Bronchial epithelial cell (primary cell): ENCODE measurements at regions not wholly inside any gene's neighbourhood (a gene's known extent, or its start where the extent isn't known, plus 50 kb on each side); places are given as distances from the start of the nearest gene placed in this dataset.

Experiments used
- DNase-seq: peaks from one replicate; pipeline ENCODE4 v3.0.0-alpha.2; 2010; ENCODE audit warnings: low read depth
- FAIRE-seq: peaks from 2 replicates; lab custom pipeline; 2011; peaks lifted over from hg19 to GRCh38; lab: Jason Lieb, UNC
- H3K27me3 ChIP-seq: 2 replicates; pipeline ENCODE4 v1.5.1; 2011; ENCODE audit warnings: low read length; ENCODE audit not compliant: control insufficient read depth, insufficient read depth
- H3K36me3 ChIP-seq: 2 replicates; pipeline ENCODE4 v1.5.1; 2011; ENCODE audit warnings: low read length; ENCODE audit not compliant: control insufficient read depth, insufficient read depth
- H3K4me3 ChIP-seq: 2 replicates; pipeline ENCODE4 v1.5.1; 2011; ENCODE audit warnings: mild to moderate bottlenecking, low read depth, low read length, control low read depth
- TF ChIP-seq, protein P1 (sequence below): IDR thresholded peaks from 2 replicates; pipeline ENCODE4 v1.5.1; 2011; ENCODE audit warnings: mild to moderate bottlenecking, moderate library complexity, low read length, control low read depth, inconsistent platforms; ENCODE audit not compliant: insufficient read depth, severe bottlenecking

DNA sequence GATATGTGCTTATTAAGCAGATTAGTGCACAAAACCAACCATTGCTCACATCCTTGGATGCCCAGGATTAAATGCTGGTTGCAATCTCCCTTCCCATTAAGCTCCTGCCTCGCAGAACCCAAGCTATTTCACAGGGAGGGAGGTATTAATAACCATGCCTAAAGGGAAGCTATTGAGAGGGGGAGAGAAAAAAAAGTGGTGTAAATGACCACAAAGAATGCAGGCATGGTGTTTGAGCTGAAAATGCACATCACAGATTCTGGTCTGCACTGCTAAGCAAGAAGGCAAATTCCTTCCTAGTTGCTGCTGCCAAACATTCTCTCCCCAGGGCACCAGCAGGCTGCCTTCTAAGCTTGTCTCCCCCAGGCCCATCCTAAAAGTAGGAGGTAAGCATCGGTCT lies 92.0 kb upstream of the ISX start:
- DNase-seq: no peak
- TF ChIP-seq, protein P1, sequence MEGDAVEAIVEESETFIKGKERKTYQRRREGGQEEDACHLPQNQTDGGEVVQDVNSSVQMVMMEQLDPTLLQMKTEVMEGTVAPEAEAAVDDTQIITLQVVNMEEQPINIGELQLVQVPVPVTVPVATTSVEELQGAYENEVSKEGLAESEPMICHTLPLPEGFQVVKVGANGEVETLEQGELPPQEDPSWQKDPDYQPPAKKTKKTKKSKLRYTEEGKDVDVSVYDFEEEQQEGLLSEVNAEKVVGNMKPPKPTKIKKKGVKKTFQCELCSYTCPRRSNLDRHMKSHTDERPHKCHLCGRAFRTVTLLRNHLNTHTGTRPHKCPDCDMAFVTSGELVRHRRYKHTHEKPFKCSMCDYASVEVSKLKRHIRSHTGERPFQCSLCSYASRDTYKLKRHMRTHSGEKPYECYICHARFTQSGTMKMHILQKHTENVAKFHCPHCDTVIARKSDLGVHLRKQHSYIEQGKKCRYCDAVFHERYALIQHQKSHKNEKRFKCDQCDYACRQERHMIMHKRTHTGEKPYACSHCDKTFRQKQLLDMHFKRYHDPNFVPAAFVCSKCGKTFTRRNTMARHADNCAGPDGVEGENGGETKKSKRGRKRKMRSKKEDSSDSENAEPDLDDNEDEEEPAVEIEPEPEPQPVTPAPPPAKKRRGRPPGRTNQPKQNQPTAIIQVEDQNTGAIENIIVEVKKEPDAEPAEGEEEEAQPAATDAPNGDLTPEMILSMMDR: no peak
- no peak for FAIRE-seq
- Histone ChIP-seq H3K36me3 (no peaks in the 10 kb centered on the region), H3K4me3 (no peak overlapping the region), H3K27me3 (no peaks in the 10 kb centered on the region)

DNA sequence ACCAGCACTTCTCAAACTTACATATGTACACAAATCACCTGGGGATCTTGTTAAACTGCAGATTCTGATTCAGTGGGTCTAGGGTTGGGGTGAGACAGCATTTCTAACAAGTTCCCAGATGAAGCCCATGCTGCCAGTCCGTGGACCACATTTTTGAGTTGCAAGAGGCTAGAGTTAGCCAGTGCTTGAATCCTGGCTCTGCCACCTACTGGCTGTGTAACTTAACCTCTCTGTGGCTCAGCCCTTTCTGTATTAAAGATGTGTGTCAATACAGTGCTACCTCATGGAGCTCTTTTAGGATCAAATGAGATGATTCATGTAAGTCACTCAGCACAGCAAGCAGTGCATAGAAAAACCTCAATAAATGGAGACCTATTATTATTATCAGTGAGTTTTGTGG lies 90.2 kb upstream of the ISX start:
- no peaks in the 10 kb centered on the region for H3K27me3 ChIP-seq
- DNase-seq (peak; percentile 1), FAIRE-seq (no peak)

DNA sequence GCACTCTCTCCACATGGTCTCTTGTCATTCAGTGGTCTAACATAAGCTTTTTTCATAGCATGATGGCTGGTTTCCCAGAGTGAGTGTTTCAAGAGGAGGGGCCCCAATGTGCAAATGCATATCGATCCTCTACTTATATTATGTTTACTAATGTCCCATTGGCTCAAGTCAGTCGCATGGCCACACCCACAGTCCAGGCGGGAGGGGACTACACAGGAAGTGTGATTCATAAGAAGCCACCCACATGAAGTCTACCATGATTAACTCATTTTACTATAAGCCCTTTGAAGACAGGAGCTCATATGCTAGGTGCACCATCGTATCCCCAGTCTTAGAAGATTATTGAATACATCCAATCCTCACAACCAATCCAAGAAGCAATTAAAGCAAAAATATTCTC lies 89.5 kb upstream of the ISX start:
- DNase-seq: no peak
- Histone ChIP-seq H3K27me3 (no peaks in the 10 kb centered on the region), H3K4me3 (no peak overlapping the region), H3K36me3 (no peaks in the 10 kb centered on the region)
- TF ChIP-seq, protein P1: no peak
- FAIRE-seq: no peak

More for the DNA sequence above, 90.2 kb upstream of the ISX start:
- TF ChIP-seq, protein P1: no peak
- no peak overlapping the region for H3K4me3 ChIP-seq
- H3K36me3 ChIP-seq: no peaks in the 10 kb centered on the region

DNA sequence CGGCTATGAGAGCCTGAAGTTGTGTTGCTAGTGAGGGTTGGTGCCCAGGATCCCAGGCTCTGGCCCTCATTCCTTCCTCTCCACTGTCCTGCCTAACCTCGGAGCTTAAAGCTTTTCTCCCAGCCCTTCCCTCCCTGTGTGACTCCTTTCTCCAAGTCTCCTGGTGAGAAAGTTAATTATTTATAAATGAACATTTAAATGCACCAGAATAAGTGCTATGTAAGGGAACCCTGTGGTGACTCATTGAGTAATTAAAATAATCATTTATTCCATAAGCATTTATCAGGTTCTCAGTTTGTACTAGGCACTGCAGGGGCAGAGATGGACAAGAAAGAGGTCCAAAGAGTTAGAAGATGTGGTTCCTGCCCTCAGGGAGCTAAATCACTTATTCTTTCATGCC lies 89.1 kb upstream of the ISX start:
- Histone ChIP-seq H3K27me3 (no peaks in the 10 kb centered on the region), H3K36me3 (no peaks in the 10 kb centered on the region), H3K4me3 (no peak overlapping the region)
- FAIRE-seq: no peak
- TF ChIP-seq, protein P1: no peak
- DNase-seq: no peak

DNA sequence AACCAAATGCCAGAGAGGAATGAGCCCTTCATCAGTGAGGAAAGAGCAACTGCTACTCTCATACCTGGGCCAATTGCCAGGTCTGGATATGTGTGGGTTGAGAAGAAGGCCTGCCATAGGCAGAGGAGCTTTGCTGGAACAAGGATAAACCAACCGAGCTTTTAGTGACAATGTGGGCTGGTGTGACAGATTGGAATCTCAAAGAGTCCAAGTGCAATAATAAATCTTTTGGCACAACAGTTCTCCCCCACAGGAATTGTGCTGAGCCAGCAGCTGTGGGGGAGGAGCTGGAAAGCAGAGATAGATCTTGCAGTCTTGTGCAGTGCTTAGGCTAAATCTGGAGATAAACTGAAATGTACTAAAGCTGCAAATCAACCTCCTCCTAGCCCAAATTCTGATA lies 79.4 kb upstream of the ISX start:
- DNase-seq (no peak), FAIRE-seq (no peak)
- H3K27me3 ChIP-seq: no peaks in the 10 kb centered on the region
- no peaks in the 10 kb centered on the region for H3K36me3 ChIP-seq
- TF ChIP-seq, protein P1: no peak
- H3K4me3 ChIP-seq: no peak overlapping the region

DNA sequence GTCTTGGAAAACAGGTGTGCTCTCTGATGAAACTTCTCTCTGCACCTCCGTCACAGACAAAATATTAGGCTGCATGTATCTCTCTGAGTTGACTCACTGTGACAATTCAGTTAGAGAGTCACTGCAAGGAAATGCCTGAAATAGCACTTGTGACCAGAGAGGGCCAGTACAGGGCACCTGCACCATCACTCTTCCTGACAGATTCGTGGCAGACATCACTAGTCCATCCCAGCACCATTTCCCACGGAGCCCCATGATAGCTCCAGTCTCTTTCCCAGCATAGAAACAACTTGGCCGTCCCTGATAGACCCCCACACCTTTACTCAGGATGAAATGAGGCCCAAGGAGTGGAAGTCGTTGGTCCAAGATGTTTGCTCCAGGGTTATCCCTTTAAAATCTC lies 73.3 kb upstream of the ISX start:
- no peak for FAIRE-seq

More for the DNA sequence above, 73.3 kb upstream of the ISX start:
- Histone ChIP-seq H3K36me3 (no peaks in the 10 kb centered on the region), H3K4me3 (no peak overlapping the region), H3K27me3 (no peaks in the 10 kb centered on the region)
- TF ChIP-seq, protein P1: no peak
- DNase-seq: no peak
